ENCODE measurements at regions not wholly inside any gene's neighbourhood (a gene's known extent, or its start where the extent isn't known, plus 50 kb on each side); places are given as distances from the start of the nearest gene placed in this dataset.

- DNase-seq (ENCODE audit: low spot score in 2 of 2) (no peak), FAIRE-seq (no peak)
Measured at GRCh38 chr2:176534798-176535466, 265.7 kb downstream of the MTX2 start.

- FAIRE-seq (no peak), DNase-seq (ENCODE audit: low spot score in 2 of 2) (no peak)
Measured at GRCh38 chr2:176535467-176536113, 266.3 kb downstream of the MTX2 start.

DNA sequence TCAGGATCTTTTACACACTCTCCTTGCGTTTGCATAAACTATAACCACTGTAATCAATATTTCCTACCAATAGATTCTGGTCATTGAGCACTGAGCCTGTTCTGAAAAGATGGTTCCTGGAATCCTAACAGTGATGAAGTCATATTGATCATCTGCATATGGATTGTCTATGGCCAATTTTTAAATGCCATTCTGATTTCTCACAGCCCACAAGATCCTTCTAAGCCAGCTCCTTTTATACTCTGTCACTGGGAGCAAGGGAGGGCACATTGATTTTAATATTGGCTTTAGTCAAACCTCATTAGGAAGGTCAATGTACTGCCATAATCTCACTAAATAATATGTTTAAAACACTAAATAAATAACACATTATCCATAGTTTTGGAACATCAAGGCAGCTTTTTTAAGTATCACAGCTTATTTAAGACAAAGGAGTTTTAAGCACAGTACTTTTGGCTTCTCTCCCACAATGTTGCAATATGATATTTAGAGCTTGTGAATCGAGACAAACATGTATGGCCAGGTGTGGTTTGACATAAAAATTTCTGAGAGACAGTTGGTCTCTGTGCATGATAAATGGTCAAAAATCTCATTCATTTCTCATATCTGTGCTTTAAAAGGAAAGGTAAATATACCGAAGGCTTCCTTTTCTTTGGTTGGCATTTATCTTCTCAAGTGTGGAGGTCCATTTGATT, 267.3 kb downstream of the MTX2 start:
- DNase-seq (ENCODE audit: low spot score in 2 of 2) (no peak), FAIRE-seq (no peak)

DNA sequence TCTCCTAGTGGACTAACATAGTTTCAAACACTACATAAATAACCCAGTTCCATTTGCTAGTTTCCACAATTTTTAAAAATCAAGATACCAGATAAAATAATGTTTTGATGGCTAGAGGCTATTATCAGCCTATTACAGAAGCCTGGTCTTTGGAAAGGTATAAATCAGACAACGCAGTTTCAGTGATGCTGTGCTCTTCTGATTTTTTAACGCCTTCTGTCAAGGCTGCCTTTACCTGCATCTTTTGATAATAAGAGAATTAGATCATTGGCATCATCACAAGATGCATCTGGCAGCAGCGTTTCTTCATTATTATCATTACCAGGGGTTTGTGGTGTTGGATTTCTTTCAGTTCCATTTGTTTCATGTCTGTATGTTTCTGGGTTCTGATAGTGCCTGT, 268.7 kb downstream of the MTX2 start:
- DNase-seq (ENCODE audit: low spot score in 2 of 2) (no peak), FAIRE-seq (no peak)

- no peak for DNase-seq (ENCODE audit: low spot score in 2 of 2)
- FAIRE-seq = no peak
Measured at GRCh38 chr2:176540995-176541394, 271.8 kb downstream of the MTX2 start.

GRCh38 chr2:176542476-176542875, 273.2 kb downstream of the MTX2 start:
- DNase-seq (ENCODE audit: low spot score in 2 of 2) (no peak), FAIRE-seq (no peak)

GRCh38 chr2:176544557-176544956, 275.3 kb downstream of the MTX2 start:
- FAIRE-seq (no peak), DNase-seq (ENCODE audit: low spot score in 2 of 2) (no peak)

DNA sequence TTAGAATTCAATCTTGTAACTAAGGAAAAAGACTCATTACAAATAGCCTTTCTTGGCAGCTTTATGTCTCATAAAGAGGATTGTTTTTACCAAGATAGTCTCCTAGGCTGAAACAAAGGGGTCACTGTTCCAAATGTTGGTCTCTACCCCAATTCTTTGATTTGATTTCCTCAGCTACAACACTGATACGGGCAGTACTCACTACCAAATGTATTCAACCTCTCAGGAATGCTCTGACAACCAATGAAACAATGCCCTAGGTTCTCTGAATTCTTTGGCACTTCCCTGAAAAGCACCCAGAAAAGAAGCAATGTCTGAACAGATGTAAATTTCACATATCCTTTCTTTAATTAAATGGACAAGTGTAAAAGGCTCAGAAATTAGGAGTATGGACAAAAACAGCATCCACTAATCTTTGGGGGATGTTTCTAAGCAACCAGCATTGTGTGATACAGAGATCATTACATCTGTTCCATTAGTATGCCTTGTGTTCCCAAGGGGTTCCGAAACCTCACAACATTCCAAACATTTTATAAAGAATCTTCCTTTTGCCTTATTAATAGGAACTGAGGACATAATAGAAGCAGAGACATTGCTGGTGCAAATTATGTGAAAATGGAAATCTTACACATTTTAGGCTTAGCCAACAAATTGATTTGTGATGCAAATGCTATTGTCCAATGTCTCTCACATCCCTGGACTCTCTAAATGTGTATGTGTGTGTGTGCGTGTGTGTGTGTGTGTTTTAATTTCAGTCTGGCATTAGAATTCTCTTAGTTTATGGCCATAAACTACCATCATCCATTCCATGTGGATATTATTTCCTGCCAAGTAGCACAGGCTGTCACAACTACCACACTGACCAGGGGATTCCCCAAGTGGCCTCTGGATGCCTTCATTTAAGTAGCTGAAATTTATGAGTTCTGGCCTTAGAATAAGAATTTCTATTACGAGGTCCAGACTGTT, 276.0 kb downstream of the MTX2 start:
- FAIRE-seq (no peak), DNase-seq (ENCODE audit: low spot score in 2 of 2) (no peak)

DNA sequence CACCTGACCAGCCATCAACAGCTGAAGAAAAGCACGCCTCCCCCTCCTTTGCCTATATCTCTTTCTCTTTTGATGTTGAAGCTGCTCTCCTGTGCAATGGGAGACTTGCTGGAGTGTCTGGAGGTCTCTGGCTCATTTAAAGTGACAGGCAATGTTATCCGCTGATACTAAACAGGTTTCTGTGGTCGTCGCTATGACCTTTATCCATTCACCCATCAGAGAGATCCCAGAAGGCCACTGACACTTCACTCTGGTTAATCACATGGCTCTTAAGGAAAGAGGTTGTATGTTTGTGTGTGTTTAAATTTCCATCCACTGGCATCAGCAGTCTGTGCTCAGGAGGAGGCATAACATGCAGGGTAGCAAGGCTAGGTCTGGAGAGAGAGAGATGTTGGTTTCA, 277.3 kb downstream of the MTX2 start:
- DNase-seq (ENCODE audit: low spot score in 2 of 2) = no peak
- FAIRE-seq = no peak

GRCh38 chr2:176552501-176553135, 283.4 kb downstream of the MTX2 start:
- no peak for DNase-seq (ENCODE audit: low spot score in 2 of 2)
- FAIRE-seq = no peak

- DNase-seq (ENCODE audit: low spot score in 2 of 2) (peak in 1 of 2 donors; percentile 27), FAIRE-seq (no peak)
Measured at GRCh38 chr2:176553685-176554100, 284.5 kb downstream of the MTX2 start.

DNA sequence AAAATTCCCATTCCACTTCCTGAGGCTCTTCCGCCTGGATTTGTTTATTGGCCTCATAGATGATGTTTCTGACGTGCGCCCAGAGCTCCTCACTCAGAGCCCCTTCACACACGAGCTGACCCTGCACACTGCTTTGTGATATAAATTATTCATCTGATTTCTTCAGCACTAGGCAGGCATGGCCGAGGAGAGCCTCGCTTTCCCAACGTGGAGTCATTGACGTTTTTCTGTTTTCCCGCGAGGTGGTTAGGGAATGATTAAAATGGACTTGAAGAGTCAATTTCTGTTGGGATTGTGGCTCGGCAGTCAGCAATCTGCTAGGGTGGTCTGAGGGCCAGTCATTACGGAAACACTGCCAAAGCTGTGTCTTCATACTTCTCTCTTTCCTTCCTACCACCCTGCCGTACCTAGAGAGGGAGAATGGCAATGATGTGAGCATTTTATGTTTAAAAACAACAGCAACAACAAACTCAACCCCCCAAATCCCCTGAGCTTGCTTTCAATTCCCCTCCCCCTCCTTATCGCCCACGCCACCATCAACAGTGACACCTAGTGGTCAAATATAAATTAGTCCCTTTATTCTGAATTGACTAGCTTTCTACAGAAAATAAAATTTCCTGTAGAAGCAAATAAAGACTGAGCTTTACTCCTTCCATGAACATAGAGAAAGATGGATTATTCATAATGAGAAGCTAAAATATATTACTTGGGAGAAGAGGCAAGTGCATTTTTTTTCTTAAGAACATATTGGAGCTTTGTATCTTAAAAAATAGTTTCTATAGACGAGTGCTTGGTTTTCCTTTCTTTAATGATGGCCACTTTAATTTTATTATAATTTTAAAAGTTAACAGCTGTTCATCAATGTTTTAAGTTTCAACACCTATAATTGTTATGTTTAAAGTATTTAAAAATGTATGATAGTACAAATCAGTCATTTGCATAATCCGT, 285.1 kb downstream of the MTX2 start:
- DNase-seq (ENCODE audit: low spot score in 2 of 2) (peak; percentile 32 to 54), FAIRE-seq (peak; percentile 10)

DNA sequence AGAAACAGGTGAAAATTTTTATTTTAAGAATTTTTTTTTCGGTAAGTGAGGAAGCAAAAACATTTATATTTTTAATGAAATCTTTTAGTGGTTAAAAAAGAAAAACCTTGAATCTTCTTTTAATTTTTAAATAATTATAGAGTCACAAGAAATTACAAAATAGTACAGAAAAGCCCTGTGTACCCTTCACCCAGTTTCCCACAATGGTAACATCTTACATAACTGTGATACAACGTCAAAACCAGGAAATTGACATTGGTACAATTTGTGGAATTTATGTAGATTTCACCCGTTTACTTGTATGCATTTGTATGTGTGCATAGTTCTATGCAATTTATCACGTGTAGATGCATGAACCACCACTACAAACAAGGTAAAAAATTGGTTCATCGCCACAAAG, 285.9 kb downstream of the MTX2 start:
- no peak for DNase-seq (ENCODE audit: low spot score in 2 of 2)
- FAIRE-seq = peak; percentile 31

- FAIRE-seq (no peak), DNase-seq (ENCODE audit: low spot score in 2 of 2) (no peak)
Measured at GRCh38 chr2:176555781-176556180, 286.5 kb downstream of the MTX2 start.

GRCh38 chr2:176556373-176556772, 287.1 kb downstream of the MTX2 start:
- DNase-seq (ENCODE audit: low spot score in 2 of 2) = no peak
- FAIRE-seq = no peak

GRCh38 chr2:176557821-176558220, 288.6 kb downstream of the MTX2 start:
- no peak for FAIRE-seq
- DNase-seq (ENCODE audit: low spot score in 2 of 2) = no peak

DNA sequence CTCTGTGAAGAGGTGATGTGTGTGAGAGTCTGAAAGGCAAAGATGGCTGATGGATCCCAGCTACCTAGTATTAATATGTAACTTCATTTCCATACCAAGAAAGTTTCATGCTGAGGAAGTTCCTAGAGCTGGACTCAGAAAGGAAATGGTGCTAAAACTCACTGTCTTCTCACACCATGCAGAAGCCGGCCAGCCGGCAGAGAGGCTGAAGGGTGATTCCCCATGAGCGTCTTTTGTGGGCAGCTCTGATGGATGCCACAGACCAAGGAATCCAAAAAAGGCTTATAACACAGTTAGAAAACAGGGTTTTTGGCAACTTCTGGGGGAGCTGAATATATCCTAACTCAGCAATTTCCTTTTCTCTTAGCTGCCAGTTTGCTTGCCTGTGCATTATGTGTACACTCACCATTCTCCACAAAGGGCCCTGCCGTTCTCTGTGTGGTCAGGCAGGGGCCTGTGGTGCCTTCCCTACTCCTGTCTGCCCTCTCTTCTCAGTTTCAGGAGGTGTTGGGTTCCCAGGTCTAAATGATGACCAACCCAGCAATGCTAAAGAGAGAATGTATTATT, 289.4 kb downstream of the MTX2 start:
- FAIRE-seq = no peak

GRCh38 chr2:176560296-176560695, 291.1 kb downstream of the MTX2 start:
- DNase-seq (ENCODE audit: low spot score in 2 of 2) = no peak
- no peak for FAIRE-seq

More for the DNA sequence above, 289.4 kb downstream of the MTX2 start:
- DNase-seq (ENCODE audit: low spot score in 2 of 2) = no peak

DNA sequence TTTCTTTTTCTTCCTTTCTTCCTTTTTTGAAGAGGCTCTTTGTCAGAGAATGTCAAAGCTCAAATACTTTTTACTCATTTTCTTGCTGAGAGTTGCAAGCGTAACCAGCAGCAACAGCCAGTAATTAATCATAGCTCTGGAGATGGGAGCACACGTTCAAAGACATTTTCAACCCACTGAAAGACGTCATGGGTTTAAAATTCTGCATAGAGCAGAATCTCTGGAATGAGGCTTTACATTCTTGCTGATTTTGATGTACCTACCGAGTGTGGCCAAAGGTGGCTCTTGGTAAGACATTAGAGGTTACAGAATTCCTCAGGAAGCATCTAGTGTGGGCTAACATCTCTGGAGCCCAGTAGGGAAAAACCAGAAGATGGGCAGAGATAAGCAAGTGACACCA, 292.5 kb downstream of the MTX2 start:
- FAIRE-seq = no peak

More for the DNA sequence above, 292.5 kb downstream of the MTX2 start:
- no peak for DNase-seq (ENCODE audit: low spot score in 2 of 2)
